ENCODE measurements at regions not wholly inside any gene's neighbourhood (a gene's known extent, or its start where the extent isn't known, plus 50 kb on each side); places are given as distances from the start of the nearest gene placed in this dataset.
A peak's percentile ranks its signal among the peaks of the same experiment; 100 is the strongest.

- peaks cover 3% of the 10 kb centered on the region for H3K27me3 Mint-ChIP-seq (ENCODE audit: unreplicated experiment)
- DNase-seq (ENCODE audit: low spot score): no peak
- peaks cover 1% of the 10 kb centered on the region for H3K4me1 Mint-ChIP-seq (ENCODE audit: unreplicated experiment)
- no peaks in the 10 kb centered on the region for H3K36me3 Mint-ChIP-seq (ENCODE audit: low read depth, unreplicated experiment)
- no peak overlapping the region for H3K4me3 Mint-ChIP-seq (ENCODE audit: unreplicated experiment)
- H3K27ac Mint-ChIP-seq (ENCODE audit: unreplicated experiment): no peak overlapping the region
- no peaks in the 10 kb centered on the region for H3K9me3 Mint-ChIP-seq (ENCODE audit: unreplicated experiment)
- no peak for TF ChIP-seq CTCF (IDR thresholded peaks at IDR 0.05; ENCODE audit: unreplicated experiment)
Observed at GRCh38 chrX:40501164-40501855, 79.5 kb upstream of the ATP6AP2 start.

- H3K4me1 Mint-ChIP-seq (ENCODE audit: unreplicated experiment): peaks cover 3% of the 10 kb centered on the region
- TF ChIP-seq CTCF (IDR thresholded peaks at IDR 0.05; ENCODE audit: unreplicated experiment): no peak
- H3K27me3 Mint-ChIP-seq (ENCODE audit: unreplicated experiment): peaks cover 3% of the 10 kb centered on the region
- peak overlapping the region; percentile 24 for H3K27ac Mint-ChIP-seq (ENCODE audit: unreplicated experiment)
- peak; percentile 18 for DNase-seq (ENCODE audit: low spot score)
- H3K9me3 Mint-ChIP-seq (ENCODE audit: unreplicated experiment): no peaks in the 10 kb centered on the region
- no peaks in the 10 kb centered on the region for H3K36me3 Mint-ChIP-seq (ENCODE audit: low read depth, unreplicated experiment)
- no peak overlapping the region for H3K4me3 Mint-ChIP-seq (ENCODE audit: unreplicated experiment)
Observed at GRCh38 chrX:40496728-40497127, 84.0 kb upstream of the ATP6AP2 start.

- no peak for TF ChIP-seq CTCF (IDR thresholded peaks at IDR 0.05; ENCODE audit: unreplicated experiment)
- Mint-ChIP-seq H3K4me1 (ENCODE audit: unreplicated experiment) (peaks cover 3% of the 10 kb centered on the region), H3K36me3 (ENCODE audit: low read depth, unreplicated experiment) (no peaks in the 10 kb centered on the region), H3K9me3 (ENCODE audit: unreplicated experiment) (no peaks in the 10 kb centered on the region), H3K4me3 (ENCODE audit: unreplicated experiment) (no peak overlapping the region), H3K27me3 (ENCODE audit: unreplicated experiment) (peaks cover 5% of the 10 kb centered on the region), H3K27ac (ENCODE audit: unreplicated experiment) (no peak overlapping the region)
- no peak for DNase-seq (ENCODE audit: low spot score)
Observed at GRCh38 chrX:40495659-40496058, 85.1 kb upstream of the ATP6AP2 start.

- H3K27ac Mint-ChIP-seq (ENCODE audit: unreplicated experiment): no peak overlapping the region
- H3K36me3 Mint-ChIP-seq (ENCODE audit: low read depth, unreplicated experiment): no peaks in the 10 kb centered on the region
- TF ChIP-seq CTCF (IDR thresholded peaks at IDR 0.05; ENCODE audit: unreplicated experiment): no peak
- H3K4me1 Mint-ChIP-seq (ENCODE audit: unreplicated experiment): peaks cover 3% of the 10 kb centered on the region
- H3K27me3 Mint-ChIP-seq (ENCODE audit: unreplicated experiment): peaks cover 9% of the 10 kb centered on the region
- no peak for DNase-seq (ENCODE audit: low spot score)
- H3K9me3 Mint-ChIP-seq (ENCODE audit: unreplicated experiment): no peaks in the 10 kb centered on the region
- H3K4me3 Mint-ChIP-seq (ENCODE audit: unreplicated experiment): no peak overlapping the region
Observed at GRCh38 chrX:40494005-40494404, 86.8 kb upstream of the ATP6AP2 start.

GRCh38 chrX:40488296-40488695 is 92.5 kb upstream of the ATP6AP2 start:
- no peak overlapping the region for H3K27ac Mint-ChIP-seq (ENCODE audit: unreplicated experiment)
- no peaks in the 10 kb centered on the region for H3K36me3 Mint-ChIP-seq (ENCODE audit: low read depth, unreplicated experiment)
- peaks cover 9% of the 10 kb centered on the region for H3K27me3 Mint-ChIP-seq (ENCODE audit: unreplicated experiment)
- no peak for TF ChIP-seq CTCF (IDR thresholded peaks at IDR 0.05; ENCODE audit: unreplicated experiment)
- H3K4me1 Mint-ChIP-seq (ENCODE audit: unreplicated experiment): peaks cover 3% of the 10 kb centered on the region
- H3K9me3 Mint-ChIP-seq (ENCODE audit: unreplicated experiment): no peaks in the 10 kb centered on the region
- H3K4me3 Mint-ChIP-seq (ENCODE audit: unreplicated experiment): no peak overlapping the region
- DNase-seq (ENCODE audit: low spot score): no peak

Measured in endothelial cell (in vitro differentiated cells).